Chondrocyte (in vitro differentiated cells): ENCODE measurements at regions not wholly inside any gene's neighbourhood (a gene's known extent, or its start where the extent isn't known, plus 50 kb on each side); places are given as distances from the start of the nearest gene placed in this dataset.

ENCODE experiments used
- DNase-seq: peaks from one replicate; pipeline ENCODE4 v3.0.0; 2021; ENCODE audit warnings: mixed read lengths, low spot score
- H3K27ac Mint-ChIP-seq: one replicate; pipeline ENCODE4 v1.8.0; 2021; ENCODE audit warnings: mild to moderate bottlenecking, moderate library complexity, mixed read lengths; ENCODE audit not compliant: unreplicated experiment
- H3K27me3 Mint-ChIP-seq: 2 replicates; pipeline ENCODE4 v1.8.0; 2021; ENCODE audit warnings: low read depth, mixed read lengths
- H3K36me3 Mint-ChIP-seq: 2 replicates; pipeline ENCODE4 v1.8.0; 2021; ENCODE audit warnings: low read depth, mixed read lengths
- H3K4me1 Mint-ChIP-seq: 2 replicates; pipeline ENCODE4 v1.8.0; 2021; ENCODE audit warnings: low read depth, mild to moderate bottlenecking, mixed read lengths
- H3K4me3 Mint-ChIP-seq: one replicate; pipeline ENCODE4 v1.8.0; 2021; ENCODE audit warnings: mild to moderate bottlenecking, moderate library complexity, mixed read lengths; ENCODE audit not compliant: unreplicated experiment
- H3K9me3 Mint-ChIP-seq: 2 replicates; pipeline ENCODE4 v1.8.0; 2021; ENCODE audit warnings: low read depth, mixed read lengths
- TF ChIP-seq, protein P1 (sequence below): fragments of 200-600 bp; sonication (generic); IDR thresholded peaks from 2 replicates; pipeline ENCODE4 v1.5.0; 2021; ENCODE audit warnings: antibody characterized with exemption, mild to moderate bottlenecking, moderate library complexity

GRCh38 chr6:138026342-138026741 lies 80.9 kb downstream of the PERP start:
- TF ChIP-seq, protein P1, sequence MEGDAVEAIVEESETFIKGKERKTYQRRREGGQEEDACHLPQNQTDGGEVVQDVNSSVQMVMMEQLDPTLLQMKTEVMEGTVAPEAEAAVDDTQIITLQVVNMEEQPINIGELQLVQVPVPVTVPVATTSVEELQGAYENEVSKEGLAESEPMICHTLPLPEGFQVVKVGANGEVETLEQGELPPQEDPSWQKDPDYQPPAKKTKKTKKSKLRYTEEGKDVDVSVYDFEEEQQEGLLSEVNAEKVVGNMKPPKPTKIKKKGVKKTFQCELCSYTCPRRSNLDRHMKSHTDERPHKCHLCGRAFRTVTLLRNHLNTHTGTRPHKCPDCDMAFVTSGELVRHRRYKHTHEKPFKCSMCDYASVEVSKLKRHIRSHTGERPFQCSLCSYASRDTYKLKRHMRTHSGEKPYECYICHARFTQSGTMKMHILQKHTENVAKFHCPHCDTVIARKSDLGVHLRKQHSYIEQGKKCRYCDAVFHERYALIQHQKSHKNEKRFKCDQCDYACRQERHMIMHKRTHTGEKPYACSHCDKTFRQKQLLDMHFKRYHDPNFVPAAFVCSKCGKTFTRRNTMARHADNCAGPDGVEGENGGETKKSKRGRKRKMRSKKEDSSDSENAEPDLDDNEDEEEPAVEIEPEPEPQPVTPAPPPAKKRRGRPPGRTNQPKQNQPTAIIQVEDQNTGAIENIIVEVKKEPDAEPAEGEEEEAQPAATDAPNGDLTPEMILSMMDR, result no peak
- H3K27me3 Mint-ChIP-seq, result no peaks in the 10 kb centered on the region
- no peak overlapping the region for H3K27ac Mint-ChIP-seq
- no peaks in the 10 kb centered on the region for H3K36me3 Mint-ChIP-seq
- H3K9me3 Mint-ChIP-seq, result no peaks in the 10 kb centered on the region
- DNase-seq, result no peak
- no peak overlapping the region for H3K4me3 Mint-ChIP-seq
- H3K4me1 Mint-ChIP-seq, result no peaks in the 10 kb centered on the region

DNA sequence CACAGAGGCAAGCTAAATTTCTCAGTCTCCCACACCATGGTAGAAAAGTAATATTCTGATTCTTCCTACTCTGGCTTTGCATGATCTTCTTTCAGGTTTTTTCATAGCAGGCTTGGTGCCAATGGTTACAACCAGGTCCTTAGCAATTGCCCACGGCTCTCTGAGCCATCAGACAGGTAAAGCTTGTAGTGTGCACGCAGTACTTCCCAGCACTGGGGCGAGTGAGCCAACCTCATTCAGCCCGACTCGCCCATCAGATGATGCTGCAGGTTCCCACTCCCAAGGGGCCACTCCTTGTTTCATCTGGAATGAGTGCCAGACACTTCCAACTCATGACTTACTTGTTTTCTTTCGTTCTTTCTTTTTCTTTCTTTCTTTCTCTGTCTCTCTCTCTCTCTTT lies 78.3 kb downstream of the PERP start:
- TF ChIP-seq, protein P1, result no peak
- H3K4me1 Mint-ChIP-seq, result no peaks in the 10 kb centered on the region
- H3K9me3 Mint-ChIP-seq, result no peaks in the 10 kb centered on the region
- no peaks in the 10 kb centered on the region for H3K36me3 Mint-ChIP-seq
- H3K27ac Mint-ChIP-seq, result no peak overlapping the region
- H3K4me3 Mint-ChIP-seq, result no peak overlapping the region
- H3K27me3 Mint-ChIP-seq, result no peaks in the 10 kb centered on the region
- no peak for DNase-seq

- Mint-ChIP-seq H3K9me3 (no peaks in the 10 kb centered on the region), H3K27ac (no peak overlapping the region), H3K4me3 (no peak overlapping the region), H3K4me1 (no peaks in the 10 kb centered on the region), H3K27me3 (no peaks in the 10 kb centered on the region), H3K36me3 (no peaks in the 10 kb centered on the region)
- TF ChIP-seq, protein P1, result no peak
- DNase-seq, result no peak
These were observed 76.3 kb downstream of the PERP start for GRCh38 chr6:138030872-138031271.

GRCh38 chr6:138031417-138031816 lies 75.8 kb downstream of the PERP start:
- Mint-ChIP-seq H3K9me3 (no peaks in the 10 kb centered on the region), H3K4me3 (no peak overlapping the region), H3K27ac (no peak overlapping the region), H3K36me3 (no peaks in the 10 kb centered on the region), H3K27me3 (no peaks in the 10 kb centered on the region), H3K4me1 (no peaks in the 10 kb centered on the region)
- DNase-seq, result no peak
- TF ChIP-seq, protein P1, result no peak

DNA sequence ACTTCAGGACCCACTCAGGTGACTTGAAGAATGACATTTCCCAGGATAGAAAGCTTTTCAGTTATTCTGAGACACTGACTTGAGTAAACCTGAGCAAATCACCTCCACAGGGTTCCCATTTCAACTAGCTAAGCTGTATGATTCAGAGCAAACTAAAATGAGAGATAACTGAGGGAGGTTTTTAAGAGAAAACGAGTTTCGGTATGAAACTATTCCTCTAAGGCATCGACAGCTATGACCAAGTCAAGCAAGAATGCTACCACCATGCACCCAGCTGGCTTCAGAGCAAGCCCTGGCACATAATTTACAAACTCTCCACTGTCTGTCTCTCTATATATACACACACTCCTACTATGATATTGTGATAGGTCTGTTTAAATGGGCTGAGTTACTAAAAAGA lies 75.4 kb downstream of the PERP start:
- no peak overlapping the region for H3K4me3 Mint-ChIP-seq
- H3K4me1 Mint-ChIP-seq, result no peaks in the 10 kb centered on the region
- DNase-seq, result no peak
- no peaks in the 10 kb centered on the region for H3K9me3 Mint-ChIP-seq
- H3K36me3 Mint-ChIP-seq, result no peaks in the 10 kb centered on the region
- TF ChIP-seq, protein P1, result no peak
- H3K27me3 Mint-ChIP-seq, result no peaks in the 10 kb centered on the region
- no peak overlapping the region for H3K27ac Mint-ChIP-seq
